HTR-8/SVneo (cell line): ENCODE measurements at regions not wholly inside any gene's neighbourhood (a gene's known extent, or its start where the extent isn't known, plus 50 kb on each side); places are given as distances from the start of the nearest gene placed in this dataset.
"Not testable (repeated sequence)": the region's sequence is repeated elsewhere in the genome, so short reads cannot be mapped to it uniquely, and the experiment has no call there.

Source experiments
- DNase-seq: peaks from one replicate; pipeline ENCODE4 v3.0.0; 2011; ENCODE audit warnings: low spot score, mixed read lengths; ENCODE audit not compliant: insufficient read length
- FAIRE-seq: peaks from 2 replicates; lab custom pipeline; 2011; peaks lifted over from hg19 to GRCh38; lab: Jason Lieb, UNC

- no peak for DNase-seq
Measured at GRCh38 chr3:168977716-168978374, 685.7 kb downstream of the MECOM start.

GRCh38 chr3:168976969-168977368, 686.5 kb downstream of the MECOM start:
- FAIRE-seq (no peak), DNase-seq (no peak)

More at GRCh38 chr3:168977716-168978374, 685.7 kb downstream of the MECOM start:
- no peak for FAIRE-seq

- FAIRE-seq = no peak
Measured at GRCh38 chr3:168975576-168975975, 687.9 kb downstream of the MECOM start.

GRCh38 chr3:168974617-168975403, 688.7 kb downstream of the MECOM start:
- FAIRE-seq (no peak), DNase-seq (no peak)

More at GRCh38 chr3:168975576-168975975, 687.9 kb downstream of the MECOM start:
- DNase-seq = no peak

DNA sequence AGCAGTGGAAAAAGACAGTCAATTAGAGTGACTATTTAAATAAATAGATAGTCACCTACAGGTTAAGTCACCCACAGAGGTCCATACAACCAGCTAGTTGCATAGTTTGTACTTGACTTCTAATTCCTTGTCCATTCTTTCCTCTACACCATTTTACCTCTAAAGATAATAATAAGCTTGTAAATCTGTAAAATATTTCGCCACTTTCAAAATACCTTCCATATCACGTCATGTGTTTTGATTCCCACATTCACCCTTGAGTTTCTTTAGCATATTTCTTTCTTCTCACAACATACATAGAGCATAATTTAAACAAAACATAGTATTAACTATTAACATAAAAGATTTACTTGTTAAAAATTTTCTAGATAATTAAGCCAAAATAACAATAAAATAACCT, 689.6 kb downstream of the MECOM start:
- no peak for FAIRE-seq

GRCh38 chr3:168973206-168973605, 690.3 kb downstream of the MECOM start:
- no peak for FAIRE-seq
- no peak for DNase-seq

More for the DNA sequence above, 689.6 kb downstream of the MECOM start:
- DNase-seq = no peak

GRCh38 chr3:168968609-168969008, 694.9 kb downstream of the MECOM start:
- DNase-seq (no peak), FAIRE-seq (no peak)

DNA sequence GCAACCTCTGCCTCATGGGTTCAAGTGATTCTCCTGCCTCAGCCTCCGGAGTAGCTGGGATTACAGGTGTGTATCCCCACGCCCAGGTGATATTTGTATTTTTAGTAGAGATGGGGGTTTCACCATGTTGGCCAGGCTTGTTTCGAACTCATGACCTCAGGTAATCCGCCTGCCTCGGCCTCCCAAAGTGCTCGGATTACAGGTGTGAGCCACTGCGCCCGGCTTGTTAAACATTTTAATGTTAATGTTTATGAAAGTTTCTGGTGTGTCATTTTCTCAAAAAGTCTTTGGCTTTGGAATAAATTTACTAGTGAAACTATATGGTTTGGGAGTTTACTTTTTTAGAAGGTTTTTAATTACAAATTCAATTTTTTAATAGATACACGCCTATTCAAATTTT, 698.8 kb downstream of the MECOM start:
- FAIRE-seq (no peak), DNase-seq (no peak)

DNA sequence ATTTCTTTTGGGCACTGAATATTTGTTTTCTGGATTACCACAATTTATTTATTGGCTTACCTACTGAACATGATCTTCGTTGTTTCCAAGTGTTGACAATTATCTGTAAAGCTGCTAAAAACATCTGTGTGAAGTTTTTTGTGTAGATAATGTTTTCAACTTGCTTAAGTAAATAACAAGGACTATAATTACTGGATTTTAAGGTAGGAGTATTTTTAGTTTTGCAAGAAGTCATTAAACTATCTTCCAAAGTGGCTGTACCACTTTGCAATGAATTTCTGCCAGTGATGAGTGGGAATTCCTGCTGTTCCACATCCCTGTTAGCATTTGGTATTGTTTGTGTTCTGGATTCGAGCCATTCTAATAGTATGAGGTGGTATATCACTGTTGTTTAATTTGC, 702.2 kb downstream of the MECOM start:
- FAIRE-seq = no peak
- no peak for DNase-seq

GRCh38 chr3:168959731-168960130, 703.8 kb downstream of the MECOM start:
- DNase-seq (no peak), FAIRE-seq (no peak)

DNA sequence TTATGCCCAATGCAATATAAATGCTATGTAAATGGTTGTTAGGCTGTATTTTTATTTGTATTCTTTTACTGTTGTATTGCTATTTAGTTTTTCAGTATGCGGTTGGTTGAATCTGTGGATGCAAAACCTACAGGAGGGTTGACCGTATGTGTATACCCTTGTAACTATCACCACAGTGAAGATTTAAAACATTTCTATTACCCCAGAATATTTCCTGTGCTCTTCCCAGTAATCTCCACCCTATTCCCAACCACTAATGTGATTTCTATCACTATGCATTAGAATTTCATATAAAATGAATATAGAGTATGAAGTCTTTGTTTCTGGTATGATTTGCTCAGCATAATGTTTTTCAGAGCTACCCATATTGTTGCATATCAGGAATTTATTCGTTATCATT, 705.0 kb downstream of the MECOM start:
- FAIRE-seq (no peak), DNase-seq (no peak)

DNA sequence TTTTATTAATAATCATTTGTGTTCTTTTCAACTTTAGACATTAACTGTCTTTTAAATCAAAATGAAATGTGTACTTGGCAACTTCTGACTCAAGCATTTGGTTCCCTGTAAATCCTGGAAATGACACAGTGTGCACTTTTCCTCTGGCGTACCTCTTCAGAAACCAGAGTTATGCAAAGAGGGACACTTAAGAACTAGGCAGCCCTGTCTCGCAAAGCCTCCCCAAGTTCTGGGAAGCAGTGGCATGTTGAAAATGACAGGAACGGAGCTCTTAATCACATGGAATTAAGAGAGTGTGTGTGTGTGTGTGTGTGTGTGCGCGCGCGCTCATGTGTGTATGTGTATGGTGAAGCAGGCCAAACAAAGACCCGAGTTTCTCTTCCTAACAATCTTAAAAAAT, 707.4 kb downstream of the MECOM start:
- DNase-seq = no peak
- no peak for FAIRE-seq

DNA sequence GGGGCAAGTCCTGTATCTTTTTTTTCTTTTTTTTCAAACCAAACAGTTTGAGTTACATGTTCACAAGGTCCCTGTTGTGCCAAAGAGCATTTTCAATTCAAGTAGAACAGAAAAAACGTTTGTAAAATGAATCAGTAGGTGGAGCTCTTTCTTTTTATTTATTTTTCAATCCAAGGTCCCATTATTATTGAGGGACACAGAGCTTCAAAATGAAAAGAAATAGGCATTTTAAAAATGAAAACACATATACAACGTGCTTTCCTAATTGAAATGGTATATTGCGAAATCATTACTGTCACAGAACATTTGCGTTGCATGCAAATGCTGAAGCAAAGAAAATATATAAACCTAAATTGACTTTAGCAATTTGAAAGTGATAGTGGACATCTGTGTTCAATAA, 711.0 kb downstream of the MECOM start:
- DNase-seq (no peak), FAIRE-seq (no peak)

GRCh38 chr3:168951884-168952283, 711.6 kb downstream of the MECOM start:
- FAIRE-seq (no peak), DNase-seq (no peak)

GRCh38 chr3:168951368-168951767, 712.1 kb downstream of the MECOM start:
- no peak for DNase-seq
- no peak for FAIRE-seq

GRCh38 chr3:168950622-168951021, 712.9 kb downstream of the MECOM start:
- no peak for FAIRE-seq
- DNase-seq = no peak

- no peak for FAIRE-seq
Measured at GRCh38 chr3:168939651-168940238, 723.8 kb downstream of the MECOM start.

GRCh38 chr3:168933614-168934013, 729.9 kb downstream of the MECOM start:
- FAIRE-seq (no peak), DNase-seq (no peak)

More at GRCh38 chr3:168939651-168940238, 723.8 kb downstream of the MECOM start:
- DNase-seq = no peak

GRCh38 chr3:168929997-168930396, 733.5 kb downstream of the MECOM start:
- FAIRE-seq, DNase-seq: not testable (repeated sequence)

GRCh38 chr3:168926426-168926825, 737.1 kb downstream of the MECOM start:
- FAIRE-seq = no peak
- DNase-seq = no peak

DNA sequence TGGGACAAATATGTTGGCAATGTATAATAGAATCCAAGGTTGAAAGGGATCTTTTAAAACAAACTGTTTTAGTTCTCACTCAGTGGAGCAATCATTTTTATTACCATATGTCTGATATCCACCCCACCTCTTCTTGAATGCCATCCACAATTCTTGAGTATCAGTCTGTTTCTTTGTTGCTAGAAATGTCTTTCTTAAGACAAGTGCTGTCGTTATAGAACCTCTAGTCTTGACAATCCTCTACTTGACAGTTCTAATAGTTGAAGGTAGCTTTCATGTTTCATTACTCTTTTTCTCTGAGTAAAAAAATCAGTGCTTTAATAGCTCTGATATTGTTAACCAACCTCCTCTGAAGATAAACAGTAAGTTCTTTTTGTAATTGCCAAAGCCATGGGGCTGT, 737.9 kb downstream of the MECOM start:
- no peak for FAIRE-seq

More for the DNA sequence above, 737.9 kb downstream of the MECOM start:
- DNase-seq = no peak
